ENCODE measurements at regions not wholly inside any gene's neighbourhood (a gene's known extent, or its start where the extent isn't known, plus 50 kb on each side); places are given as distances from the start of the nearest gene placed in this dataset.

GRCh38 chr6:56363796-56364430 lies 116.5 kb upstream of the COL21A1 start:
- no peak for TF ChIP-seq EP300 (IDR thresholded peaks at IDR 0.05)
- no peak for TF ChIP-seq CTCF (IDR thresholded peaks at IDR 0.05)
- no peak for TF ChIP-seq POLR2A (IDR thresholded peaks at IDR 0.05)
- no peak for TF ChIP-seq POLR2AphosphoS5 (IDR thresholded peaks at IDR 0.05)
